GM19452 (cell line): ENCODE measurements at regions not wholly inside any gene's neighbourhood (a gene's known extent, or its start where the extent isn't known, plus 50 kb on each side); places are given as distances from the start of the nearest gene placed in this dataset.
A peak's percentile ranks its signal among the peaks of the same experiment; 100 is the strongest.
"Not testable (repeated sequence)": the region's sequence is repeated elsewhere in the genome, so short reads cannot be mapped to it uniquely, and the experiment has no call there.

Experiments
- ATAC-seq: cut with Tn5 transposase; IDR thresholded peaks from one replicate; pipeline ENCODE4 v1.9.1; 2021; ENCODE audit not compliant: unreplicated experiment

- ATAC-seq = peak; percentile 60
Measured at GRCh38 chr1:148318123-148318903, 164.8 kb downstream of the PPIAL4G start.

GRCh38 chr1:148317288-148317985 is 165.4 kb upstream of the NBPF11 start:
- ATAC-seq = no peak

GRCh38 chr1:148315071-148315811 is 163.2 kb upstream of the NBPF11 start:
- peak; percentile 79 for ATAC-seq

GRCh38 chr1:148310807-148311206 is 158.7 kb upstream of the NBPF11 start:
- no peak for ATAC-seq

GRCh38 chr1:148309940-148310500 is 157.9 kb upstream of the NBPF11 start:
- no peak for ATAC-seq

GRCh38 chr1:148308832-148309458 is 156.9 kb upstream of the NBPF11 start:
- no peak for ATAC-seq

- ATAC-seq = no peak
Measured at GRCh38 chr1:148307583-148308185, 155.6 kb upstream of the NBPF11 start.

- not testable (repeated sequence) for ATAC-seq
Measured at GRCh38 chr1:148304935-148305334, 152.9 kb upstream of the NBPF11 start.

GRCh38 chr1:148302586-148303364 is 150.7 kb upstream of the NBPF11 start:
- peak; percentile 74 for ATAC-seq

GRCh38 chr1:148297852-148298251 is 145.8 kb upstream of the NBPF11 start:
- ATAC-seq = not testable (repeated sequence)

- ATAC-seq = no peak
Measured at GRCh38 chr1:148296511-148296910, 144.4 kb upstream of the NBPF11 start.

GRCh38 chr1:148294116-148294807 is 142.2 kb upstream of the NBPF11 start:
- ATAC-seq = no peak

- no peak for ATAC-seq
Measured at GRCh38 chr1:148293651-148294050, 141.6 kb upstream of the NBPF11 start.

- no peak for ATAC-seq
Measured at GRCh38 chr1:148292915-148293314, 140.8 kb upstream of the NBPF11 start.

- ATAC-seq = no peak
Measured at GRCh38 chr1:148290881-148291280, 138.8 kb upstream of the NBPF11 start.

GRCh38 chr1:148289647-148290046 is 137.6 kb upstream of the NBPF11 start:
- no peak for ATAC-seq

- not testable (repeated sequence) for ATAC-seq
Measured at GRCh38 chr1:148285946-148286345, 133.9 kb upstream of the NBPF11 start.

GRCh38 chr1:148280831-148281572 is 128.9 kb upstream of the NBPF11 start:
- ATAC-seq = not testable (repeated sequence)
